SK-N-SH (cell line): ENCODE measurements at regions not wholly inside any gene's neighbourhood (a gene's known extent, or its start where the extent isn't known, plus 50 kb on each side); places are given as distances from the start of the nearest gene placed in this dataset.
A peak's percentile ranks its signal among the peaks of the same experiment; 100 is the strongest.

Experiments
- ELF1 ChIP-seq: IDR thresholded peaks from 2 replicates; pipeline ENCODE4 v1.4.0; 2012
- EP300 ChIP-seq, 2 experiments: IDR thresholded peaks; 2 replicates each; pipeline versions ENCODE4 v1.4.0 to v1.6.1; 2012; ENCODE audit warnings: borderline replicate concordance in 1 of 2, low read depth in 1 of 2, low read length in 1 of 2
- FOXJ3 ChIP-seq: sonication (generic); formaldehyde crosslinking; IDR thresholded peaks from 2 replicates; pipeline ENCODE4 v1.5.1; 2020; ENCODE audit warnings: mild to moderate bottlenecking, missing genetic modification reagents
- IRF3 ChIP-seq: fragments of 150-350 bp; IDR thresholded peaks from 2 replicates; pipeline ENCODE4 v1.6.1; 2016; ENCODE audit warnings: mild to moderate bottlenecking, low read depth, low read length
- JUND ChIP-seq: IDR thresholded peaks from 2 replicates; pipeline ENCODE4 v1.4.0; 2012
- MAX ChIP-seq: IDR thresholded peaks from 2 replicates; pipeline ENCODE4 v1.4.0; 2012; ENCODE audit warnings: low read depth
- MXI1 ChIP-seq: IDR thresholded peaks from 2 replicates; pipeline ENCODE4 v1.6.1; 2012; ENCODE audit warnings: mild to moderate bottlenecking, low read depth, low read length, improper control_type of control experiment
- NFIC ChIP-seq: IDR thresholded peaks from 2 replicates; pipeline ENCODE4 v1.4.0; 2012; ENCODE audit warnings: borderline replicate concordance
- NRF1 ChIP-seq: IDR thresholded peaks from 2 replicates; pipeline ENCODE4 v1.6.1; 2012; ENCODE audit warnings: low read depth, mild to moderate bottlenecking, low read length
- PBX3 ChIP-seq: IDR thresholded peaks from 2 replicates; pipeline ENCODE4; 2012
- RCOR1 ChIP-seq: fragments of 150-350 bp; IDR thresholded peaks from 2 replicates; pipeline ENCODE4 v1.6.1; 2017; ENCODE audit warnings: antibody characterized with exemption, low read length
- RFX5 ChIP-seq: IDR thresholded peaks from 2 replicates; pipeline ENCODE4 v1.6.1; 2012; ENCODE audit warnings: mild to moderate bottlenecking, improper control_type of control experiment, low read length
- RXRA ChIP-seq: IDR thresholded peaks from 2 replicates; pipeline ENCODE4 v1.4.0; 2012; ENCODE audit warnings: low read depth, mild to moderate bottlenecking, borderline replicate concordance
- SMC3 ChIP-seq: IDR thresholded peaks from 2 replicates; pipeline ENCODE4 v1.6.1; 2012; ENCODE audit warnings: low read depth, low read length, improper control_type of control experiment
- TAF1 ChIP-seq: IDR thresholded peaks from 2 replicates; pipeline ENCODE4 v1.6.1; 2012; ENCODE audit warnings: low read depth, mild to moderate bottlenecking, low read length, moderate library complexity, borderline replicate concordance
- TCF12 ChIP-seq: IDR thresholded peaks from 2 replicates; pipeline ENCODE4 v1.4.0; 2012
- TEAD4 ChIP-seq: IDR thresholded peaks from 2 replicates; pipeline ENCODE4 v1.4.0; 2012; ENCODE audit warnings: mild to moderate bottlenecking, borderline replicate concordance; ENCODE audit not compliant: insufficient read depth
- USF1 ChIP-seq: IDR thresholded peaks from 2 replicates; pipeline ENCODE4 v1.4.0; 2012; ENCODE audit warnings: low read depth, borderline replicate concordance
- USF2 ChIP-seq: fragments of 150-350 bp; IDR thresholded peaks from 2 replicates; pipeline ENCODE4 v1.6.1; 2017; ENCODE audit warnings: antibody characterized with exemption, low read length, low read depth, borderline replicate concordance
- YY1 ChIP-seq: IDR thresholded peaks from 2 replicates; pipeline ENCODE4 v1.4.0; 2012; ENCODE audit warnings: low read depth, mild to moderate bottlenecking
- ZBTB33 ChIP-seq: IDR thresholded peaks from 2 replicates; pipeline ENCODE4 v1.4.0; 2012; ENCODE audit warnings: low read depth, borderline replicate concordance

GRCh38 chr3:178267158-178267844 is 268.9 kb upstream of the KCNMB2 start (continued):
- TF ChIP-seq MXI1: no peak
- TF ChIP-seq JUND: peak; percentile 61
- peak; percentile 76; the same call in 1 of the 2 replicates for TF ChIP-seq TCF12
- no peak for TF ChIP-seq FOXJ3 (CRISPR knock-in tag)
- no peak for TF ChIP-seq IRF3
- no peak for TF ChIP-seq MAX
- peak; percentile 86 for TF ChIP-seq PBX3
- no peak for TF ChIP-seq RCOR1
- TF ChIP-seq NRF1: no peak
- TF ChIP-seq TAF1: no peak
- no peak for TF ChIP-seq SMC3
- TF ChIP-seq RFX5: no peak
- TF ChIP-seq EP300 (IDR thresholded peaks at IDR 0.05; ENCODE audit: borderline replicate concordance in 1 of 2, low read depth in 1 of 2, low read length in 1 of 2): peak in 1 of 2 experiments; percentile 73; a peak in 1 of 4 replicates
- TF ChIP-seq ELF1: no peak
- no peak for TF ChIP-seq YY1
- TF ChIP-seq USF1: no peak
- peak; percentile 57; the same call in 1 of the 2 replicates for TF ChIP-seq TEAD4
- no peak for TF ChIP-seq USF2
- no peak for TF ChIP-seq ZBTB33
- no peak for TF ChIP-seq RXRA
- TF ChIP-seq NFIC: peak; percentile 12; the same call in 1 of the 2 replicates
